Omental fat pad (tissue), 3 donors: ENCODE measurements at regions not wholly inside any gene's neighbourhood (a gene's known extent, or its start where the extent isn't known, plus 50 kb on each side); places are given as distances from the start of the nearest gene placed in this dataset.

Experiments used
- ATAC-seq: fragments of 150-250 bp; one replicate; pipeline ENCODE4 v1.9.1; 2016; ENCODE audit warnings: mild to moderate bottlenecking, moderate library complexity; ENCODE audit not compliant: low FRiP score
- DNase-seq: peaks from one replicate; pipeline ENCODE4 v3.0.0-alpha.2; 2019; ENCODE audit warnings: low spot score
- TF ChIP-seq, protein P1 (sequence below), 3 donors: fragments of 450-650 bp; IDR thresholded peaks; one replicate each; pipeline ENCODE4 v1.5.1; 2016 to 2017; ENCODE audit warnings: antibody characterized with exemption in 3 of 3, mild to moderate bottlenecking in 3 of 3, moderate library complexity in 2 of 3

DNA sequence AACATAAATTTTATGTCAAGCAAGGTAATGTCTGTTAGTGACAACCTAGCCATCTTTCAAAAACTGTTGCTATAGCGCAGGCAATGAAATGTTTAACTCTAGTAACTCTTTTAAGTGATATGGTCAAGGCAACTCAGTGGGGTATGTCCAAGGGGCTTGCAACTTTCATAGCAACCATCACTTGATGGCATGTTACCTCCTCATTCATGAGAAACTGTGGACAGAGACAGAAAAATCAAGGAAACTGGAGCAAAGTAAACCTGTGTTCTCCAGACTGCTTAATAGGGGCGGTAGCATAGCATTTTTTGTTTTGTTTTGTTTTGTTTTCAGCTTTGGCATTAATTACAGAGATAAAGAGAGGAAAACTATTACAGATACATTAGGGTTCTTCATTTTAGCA lies 1456.8 kb upstream of the AGA start:
- DNase-seq (no peak), ATAC-seq (no peak)
- TF ChIP-seq, protein P1, sequence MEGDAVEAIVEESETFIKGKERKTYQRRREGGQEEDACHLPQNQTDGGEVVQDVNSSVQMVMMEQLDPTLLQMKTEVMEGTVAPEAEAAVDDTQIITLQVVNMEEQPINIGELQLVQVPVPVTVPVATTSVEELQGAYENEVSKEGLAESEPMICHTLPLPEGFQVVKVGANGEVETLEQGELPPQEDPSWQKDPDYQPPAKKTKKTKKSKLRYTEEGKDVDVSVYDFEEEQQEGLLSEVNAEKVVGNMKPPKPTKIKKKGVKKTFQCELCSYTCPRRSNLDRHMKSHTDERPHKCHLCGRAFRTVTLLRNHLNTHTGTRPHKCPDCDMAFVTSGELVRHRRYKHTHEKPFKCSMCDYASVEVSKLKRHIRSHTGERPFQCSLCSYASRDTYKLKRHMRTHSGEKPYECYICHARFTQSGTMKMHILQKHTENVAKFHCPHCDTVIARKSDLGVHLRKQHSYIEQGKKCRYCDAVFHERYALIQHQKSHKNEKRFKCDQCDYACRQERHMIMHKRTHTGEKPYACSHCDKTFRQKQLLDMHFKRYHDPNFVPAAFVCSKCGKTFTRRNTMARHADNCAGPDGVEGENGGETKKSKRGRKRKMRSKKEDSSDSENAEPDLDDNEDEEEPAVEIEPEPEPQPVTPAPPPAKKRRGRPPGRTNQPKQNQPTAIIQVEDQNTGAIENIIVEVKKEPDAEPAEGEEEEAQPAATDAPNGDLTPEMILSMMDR (IDR thresholded peaks at IDR 0.05) = no peak

- ATAC-seq (no peak), DNase-seq (no peak)
- TF ChIP-seq, protein P1 (IDR thresholded peaks at IDR 0.05) = no peak
Observed at GRCh38 chr4:178917756-178918155, 1475.5 kb upstream of the AGA start.

GRCh38 chr4:178937130-178937529 lies 1494.9 kb upstream of the AGA start:
- DNase-seq (no peak), ATAC-seq (no peak)
- TF ChIP-seq, protein P1 (IDR thresholded peaks at IDR 0.05) = no peak

- ATAC-seq = no peak
- DNase-seq = no peak
- TF ChIP-seq, protein P1 (IDR thresholded peaks at IDR 0.05) = no peak
Observed at GRCh38 chr4:178941975-178942374, 1499.7 kb upstream of the AGA start.

- DNase-seq (no peak), ATAC-seq (no peak)
- TF ChIP-seq, protein P1 (IDR thresholded peaks at IDR 0.05) = no peak
Observed at GRCh38 chr4:178953447-178954120, 1511.3 kb upstream of the AGA start.

DNA sequence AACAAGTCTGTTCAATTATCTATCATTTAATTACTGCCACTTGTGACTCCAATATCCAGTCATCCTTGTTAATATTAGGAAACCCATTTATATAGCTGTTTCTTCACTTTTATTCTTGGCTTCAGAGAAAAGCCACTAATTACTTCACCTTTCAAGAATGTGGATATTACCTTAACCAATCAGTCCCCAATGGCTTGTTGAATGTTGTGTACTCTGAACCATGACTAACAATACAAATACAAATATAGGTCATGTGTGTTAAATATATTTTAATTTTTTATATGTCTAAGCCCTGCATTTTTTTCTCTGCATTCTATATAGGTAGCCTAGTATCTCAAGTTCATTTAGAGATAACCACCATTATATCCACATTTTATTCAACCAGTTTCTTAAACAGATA lies 1513.4 kb upstream of the AGA start:
- TF ChIP-seq, protein P1 (IDR thresholded peaks at IDR 0.05) = no peak
- DNase-seq = no peak
- no peak for ATAC-seq

DNA sequence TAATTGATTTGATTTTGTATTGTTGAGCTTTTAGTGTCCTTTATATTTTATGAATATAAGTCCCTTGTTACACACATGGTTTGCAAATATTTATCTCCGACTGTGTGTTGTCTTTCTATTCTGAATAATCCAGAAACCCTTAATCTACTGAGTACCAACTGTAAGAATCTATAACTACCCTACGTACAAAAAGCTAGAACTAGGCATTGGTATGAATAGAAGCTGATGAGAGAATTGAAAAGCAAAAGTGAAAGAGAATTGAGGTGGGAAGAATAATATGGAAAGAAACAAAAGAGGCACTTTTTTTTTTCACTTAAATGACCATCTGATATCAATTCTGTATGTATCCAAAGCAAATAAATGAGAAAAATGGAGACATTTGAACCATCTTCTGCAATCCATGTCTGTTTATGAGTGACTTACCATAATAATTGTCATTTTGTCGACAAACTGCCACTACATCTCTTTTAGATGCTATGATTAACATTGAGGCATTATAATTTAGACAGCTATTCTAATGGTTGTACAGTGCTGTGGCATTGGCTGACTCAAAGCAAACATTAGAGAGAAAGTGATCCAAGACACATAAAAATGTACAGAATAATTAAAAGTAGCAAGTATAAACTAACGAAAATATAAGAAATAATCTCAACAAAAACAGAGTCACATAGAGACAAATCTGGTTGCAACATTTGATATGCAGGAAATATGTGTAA lies 1516.6 kb upstream of the AGA start:
- no peak for ATAC-seq
- TF ChIP-seq, protein P1 (IDR thresholded peaks at IDR 0.05) = no peak
- no peak for DNase-seq
